ENCODE measurements at regions not wholly inside any gene's neighbourhood (a gene's known extent, or its start where the extent isn't known, plus 50 kb on each side); places are given as distances from the start of the nearest gene placed in this dataset.

- H3K4me3 Mint-ChIP-seq (ENCODE audit: unreplicated experiment): no peak overlapping the region
- H3K9me3 Mint-ChIP-seq (ENCODE audit: unreplicated experiment): no peaks in the 10 kb centered on the region
- peaks cover 5% of the 10 kb centered on the region for H3K27me3 Mint-ChIP-seq (ENCODE audit: unreplicated experiment)
- DNase-seq (ENCODE audit: low spot score): no peak
- no peaks in the 10 kb centered on the region for H3K36me3 Mint-ChIP-seq (ENCODE audit: low read depth, unreplicated experiment)
- peak overlapping the region; percentile 86 for H3K27ac Mint-ChIP-seq (ENCODE audit: unreplicated experiment)
- no peak for TF ChIP-seq CTCF (IDR thresholded peaks at IDR 0.05; ENCODE audit: unreplicated experiment)
- H3K4me1 Mint-ChIP-seq (ENCODE audit: unreplicated experiment): peaks cover 42% of the 10 kb centered on the region
Measured at GRCh38 chr14:61608245-61609165, 86.8 kb upstream of the HIF1A start.

GRCh38 chr14:61609191-61609843 is 86.0 kb upstream of the HIF1A start:
- no peaks in the 10 kb centered on the region for H3K9me3 Mint-ChIP-seq (ENCODE audit: unreplicated experiment)
- peak; percentile 26 for DNase-seq (ENCODE audit: low spot score)
- H3K36me3 Mint-ChIP-seq (ENCODE audit: low read depth, unreplicated experiment): no peaks in the 10 kb centered on the region
- no peak overlapping the region for H3K4me3 Mint-ChIP-seq (ENCODE audit: unreplicated experiment)
- peaks cover 42% of the 10 kb centered on the region for H3K4me1 Mint-ChIP-seq (ENCODE audit: unreplicated experiment)
- no peak for TF ChIP-seq CTCF (IDR thresholded peaks at IDR 0.05; ENCODE audit: unreplicated experiment)
- H3K27ac Mint-ChIP-seq (ENCODE audit: unreplicated experiment): peak overlapping the region; percentile 85
- peaks cover 5% of the 10 kb centered on the region for H3K27me3 Mint-ChIP-seq (ENCODE audit: unreplicated experiment)

GRCh38 chr14:61609884-61610283 is 85.4 kb upstream of the HIF1A start:
- H3K4me1 Mint-ChIP-seq (ENCODE audit: unreplicated experiment): peaks cover 46% of the 10 kb centered on the region
- no peak for TF ChIP-seq CTCF (IDR thresholded peaks at IDR 0.05; ENCODE audit: unreplicated experiment)
- H3K9me3 Mint-ChIP-seq (ENCODE audit: unreplicated experiment): no peaks in the 10 kb centered on the region
- H3K27ac Mint-ChIP-seq (ENCODE audit: unreplicated experiment): no peak overlapping the region
- no peak overlapping the region for H3K4me3 Mint-ChIP-seq (ENCODE audit: unreplicated experiment)
- H3K36me3 Mint-ChIP-seq (ENCODE audit: low read depth, unreplicated experiment): no peaks in the 10 kb centered on the region
- H3K27me3 Mint-ChIP-seq (ENCODE audit: unreplicated experiment): peaks cover 5% of the 10 kb centered on the region
- no peak for DNase-seq (ENCODE audit: low spot score)

- no peak overlapping the region for H3K4me3 Mint-ChIP-seq (ENCODE audit: unreplicated experiment)
- no peaks in the 10 kb centered on the region for H3K9me3 Mint-ChIP-seq (ENCODE audit: unreplicated experiment)
- peaks cover 5% of the 10 kb centered on the region for H3K27me3 Mint-ChIP-seq (ENCODE audit: unreplicated experiment)
- no peak for DNase-seq (ENCODE audit: low spot score)
- no peak for TF ChIP-seq CTCF (IDR thresholded peaks at IDR 0.05; ENCODE audit: unreplicated experiment)
- peaks cover 52% of the 10 kb centered on the region for H3K4me1 Mint-ChIP-seq (ENCODE audit: unreplicated experiment)
- H3K27ac Mint-ChIP-seq (ENCODE audit: unreplicated experiment): no peak overlapping the region
- no peaks in the 10 kb centered on the region for H3K36me3 Mint-ChIP-seq (ENCODE audit: low read depth, unreplicated experiment)
Measured at GRCh38 chr14:61610900-61611299, 84.4 kb upstream of the HIF1A start.

Data from endothelial cell (in vitro differentiated cells).